ENCODE measurements at regions not wholly inside any gene's neighbourhood (a gene's known extent, or its start where the extent isn't known, plus 50 kb on each side); places are given as distances from the start of the nearest gene placed in this dataset.
"Not testable (repeated sequence)": the region's sequence is repeated elsewhere in the genome, so short reads cannot be mapped to it uniquely, and the experiment has no call there.

GRCh38 chr15:62409466-62409865, 244.4 kb upstream of the C2CD4B start:
- DNase-seq: no peak
- H3K27me3 Mint-ChIP-seq: peaks cover 40% of the 10 kb centered on the region
- no peaks in the 10 kb centered on the region for H3K4me1 Mint-ChIP-seq (ENCODE audit: low read depth)
- H3K4me3 Mint-ChIP-seq: no peak overlapping the region
- H3K27ac Mint-ChIP-seq: no peak overlapping the region
- H3K36me3 Mint-ChIP-seq (ENCODE audit: low read depth): no peaks in the 10 kb centered on the region
- no peaks in the 10 kb centered on the region for H3K9me3 Mint-ChIP-seq

- Mint-ChIP-seq H3K27me3 (peaks cover 30% of the 10 kb centered on the region), H3K4me3 (no peak overlapping the region), H3K4me1 (ENCODE audit: low read depth) (no peaks in the 10 kb centered on the region)
These were observed 247.6 kb upstream of the C2CD4B start for GRCh38 chr15:62412686-62413085.

GRCh38 chr15:62413153-62413552, 248.1 kb upstream of the C2CD4B start:
- no peaks in the 10 kb centered on the region for H3K9me3 Mint-ChIP-seq
- H3K27me3 Mint-ChIP-seq: peaks cover 30% of the 10 kb centered on the region
- no peaks in the 10 kb centered on the region for H3K4me1 Mint-ChIP-seq (ENCODE audit: low read depth)
- no peak overlapping the region for H3K27ac Mint-ChIP-seq
- H3K36me3 Mint-ChIP-seq (ENCODE audit: low read depth): no peaks in the 10 kb centered on the region
- no peak overlapping the region for H3K4me3 Mint-ChIP-seq
- no peak for DNase-seq

More at GRCh38 chr15:62412686-62413085, 247.6 kb upstream of the C2CD4B start:
- Mint-ChIP-seq H3K9me3 (no peaks in the 10 kb centered on the region), H3K27ac (no peak overlapping the region), H3K36me3 (ENCODE audit: low read depth) (no peaks in the 10 kb centered on the region)
- no peak for DNase-seq

- no peak for DNase-seq
- Mint-ChIP-seq H3K36me3 (ENCODE audit: low read depth) (no peaks in the 10 kb centered on the region), H3K4me1 (ENCODE audit: low read depth) (no peaks in the 10 kb centered on the region), H3K27ac (no peak overlapping the region), H3K9me3 (no peaks in the 10 kb centered on the region), H3K4me3 (no peak overlapping the region), H3K27me3 (peaks cover 30% of the 10 kb centered on the region)
These were observed 248.7 kb upstream of the C2CD4B start for GRCh38 chr15:62413786-62414185.

- H3K27me3 Mint-ChIP-seq: peaks cover 28% of the 10 kb centered on the region
- H3K36me3 Mint-ChIP-seq (ENCODE audit: low read depth): no peaks in the 10 kb centered on the region
- no peaks in the 10 kb centered on the region for H3K4me1 Mint-ChIP-seq (ENCODE audit: low read depth)
- no peaks in the 10 kb centered on the region for H3K9me3 Mint-ChIP-seq
- no peak for DNase-seq
- no peak overlapping the region for H3K27ac Mint-ChIP-seq
- H3K4me3 Mint-ChIP-seq: no peak overlapping the region
These were observed 250.4 kb upstream of the C2CD4B start for GRCh38 chr15:62415498-62415897.

- Mint-ChIP-seq H3K4me3 (no peak overlapping the region), H3K9me3 (no peaks in the 10 kb centered on the region), H3K27ac (no peak overlapping the region), H3K36me3 (ENCODE audit: low read depth) (no peaks in the 10 kb centered on the region), H3K27me3 (peaks cover 19% of the 10 kb centered on the region), H3K4me1 (ENCODE audit: low read depth) (no peaks in the 10 kb centered on the region)
- DNase-seq: no peak
These were observed 251.4 kb upstream of the C2CD4B start for GRCh38 chr15:62416526-62416925.

GRCh38 chr15:62417439-62417838, 252.4 kb upstream of the C2CD4B start:
- H3K27me3 Mint-ChIP-seq: peaks cover 10% of the 10 kb centered on the region
- no peak for DNase-seq
- no peak overlapping the region for H3K4me3 Mint-ChIP-seq
- no peaks in the 10 kb centered on the region for H3K9me3 Mint-ChIP-seq
- H3K4me1 Mint-ChIP-seq (ENCODE audit: low read depth): no peaks in the 10 kb centered on the region
- no peaks in the 10 kb centered on the region for H3K36me3 Mint-ChIP-seq (ENCODE audit: low read depth)
- H3K27ac Mint-ChIP-seq: no peak overlapping the region

- not testable (repeated sequence) for H3K27ac Mint-ChIP-seq; H3K9me3 Mint-ChIP-seq; H3K4me3 Mint-ChIP-seq; DNase-seq; H3K4me1 Mint-ChIP-seq (ENCODE audit: low read depth); H3K36me3 Mint-ChIP-seq (ENCODE audit: low read depth); H3K27me3 Mint-ChIP-seq
These were observed 253.4 kb upstream of the C2CD4B start for GRCh38 chr15:62418496-62418895.

- no peak for DNase-seq
- Mint-ChIP-seq H3K9me3 (no peaks in the 10 kb centered on the region), H3K4me1 (ENCODE audit: low read depth) (no peaks in the 10 kb centered on the region), H3K27me3 (peaks cover 6% of the 10 kb centered on the region), H3K27ac (no peak overlapping the region), H3K4me3 (no peak overlapping the region), H3K36me3 (ENCODE audit: low read depth) (no peaks in the 10 kb centered on the region)
These were observed 254.1 kb upstream of the C2CD4B start for GRCh38 chr15:62419192-62419591.

GRCh38 chr15:62420371-62420770, 255.3 kb upstream of the C2CD4B start:
- H3K36me3 Mint-ChIP-seq (ENCODE audit: low read depth); H3K9me3 Mint-ChIP-seq; H3K27ac Mint-ChIP-seq; H3K4me1 Mint-ChIP-seq (ENCODE audit: low read depth); H3K4me3 Mint-ChIP-seq; H3K27me3 Mint-ChIP-seq; DNase-seq: not testable (repeated sequence)

GRCh38 chr15:62421289-62421688, 256.2 kb upstream of the C2CD4B start:
- Mint-ChIP-seq H3K9me3 (no peaks in the 10 kb centered on the region), H3K27ac (no peak overlapping the region), H3K36me3 (ENCODE audit: low read depth) (no peaks in the 10 kb centered on the region), H3K4me1 (ENCODE audit: low read depth) (no peaks in the 10 kb centered on the region), H3K4me3 (no peak overlapping the region), H3K27me3 (peaks cover 6% of the 10 kb centered on the region)
- no peak for DNase-seq

GRCh38 chr15:62426387-62426956, 261.4 kb upstream of the C2CD4B start:
- Mint-ChIP-seq H3K36me3 (ENCODE audit: low read depth) (no peaks in the 10 kb centered on the region), H3K27me3 (no peaks in the 10 kb centered on the region), H3K27ac (no peak overlapping the region), H3K4me1 (ENCODE audit: low read depth) (no peaks in the 10 kb centered on the region), H3K4me3 (no peak overlapping the region), H3K9me3 (no peaks in the 10 kb centered on the region)
- DNase-seq: no peak

GRCh38 chr15:62428259-62428658, 263.2 kb upstream of the C2CD4B start:
- no peak for DNase-seq
- no peaks in the 10 kb centered on the region for H3K9me3 Mint-ChIP-seq
- no peaks in the 10 kb centered on the region for H3K4me1 Mint-ChIP-seq (ENCODE audit: low read depth)
- no peak overlapping the region for H3K4me3 Mint-ChIP-seq
- H3K36me3 Mint-ChIP-seq (ENCODE audit: low read depth): no peaks in the 10 kb centered on the region
- H3K27me3 Mint-ChIP-seq: no peaks in the 10 kb centered on the region
- no peak overlapping the region for H3K27ac Mint-ChIP-seq

- no peaks in the 10 kb centered on the region for H3K36me3 Mint-ChIP-seq (ENCODE audit: low read depth)
- H3K4me1 Mint-ChIP-seq (ENCODE audit: low read depth): no peaks in the 10 kb centered on the region
- H3K27ac Mint-ChIP-seq: no peak overlapping the region
- no peak for DNase-seq
- H3K27me3 Mint-ChIP-seq: no peaks in the 10 kb centered on the region
- no peaks in the 10 kb centered on the region for H3K9me3 Mint-ChIP-seq
- no peak overlapping the region for H3K4me3 Mint-ChIP-seq
These were observed 263.9 kb upstream of the C2CD4B start for GRCh38 chr15:62428851-62429598.

GRCh38 chr15:62430056-62430455, 265.0 kb upstream of the C2CD4B start:
- no peaks in the 10 kb centered on the region for H3K4me1 Mint-ChIP-seq (ENCODE audit: low read depth)
- no peak overlapping the region for H3K4me3 Mint-ChIP-seq
- no peaks in the 10 kb centered on the region for H3K27me3 Mint-ChIP-seq
- no peak for DNase-seq
- H3K36me3 Mint-ChIP-seq (ENCODE audit: low read depth): no peaks in the 10 kb centered on the region
- no peak overlapping the region for H3K27ac Mint-ChIP-seq
- H3K9me3 Mint-ChIP-seq: no peaks in the 10 kb centered on the region

Measured in activated T-cell treated with anti-CD3 and anti-CD28 coated beads, Interleukin-2, amount 50 U/mL, for 24 hours (primary cell).